Gastroesophageal sphincter (tissue), 3 donors: ENCODE measurements at regions not wholly inside any gene's neighbourhood (a gene's known extent, or its start where the extent isn't known, plus 50 kb on each side); places are given as distances from the start of the nearest gene placed in this dataset.

Experiments used
- CTCF ChIP-seq, 4 experiments: fragments of 200-600 bp in 2 of 4; fragments of 450-650 bp in 2 of 4; sonication (generic) in 1 of 4; IDR thresholded peaks; one replicate each; pipeline ENCODE4 v1.5.1; 2017 to 2019; ENCODE audit warnings: antibody characterized with exemption in 4 of 4, mild to moderate bottlenecking in 2 of 4, moderate library complexity in 2 of 4
- EP300 ChIP-seq: sonication (generic); formaldehyde crosslinking; IDR thresholded peaks from one replicate; pipeline ENCODE4 v1.6.1; 2017; ENCODE audit warnings: antibody characterized with exemption, mild to moderate bottlenecking
- POLR2A ChIP-seq, 2 donors: fragments of 450-650 bp; IDR thresholded peaks; one replicate each; pipeline ENCODE4 v1.6.1; 2017; ENCODE audit warnings: antibody characterized with exemption in 2 of 2, mild to moderate bottlenecking in 2 of 2, moderate library complexity in 1 of 2

- TF ChIP-seq POLR2A (IDR thresholded peaks at IDR 0.05) (no peak), CTCF (IDR thresholded peaks at IDR 0.05) (no peak), EP300 (no peak)
Measured at GRCh38 chr1:101111461-101111860, 85.9 kb upstream of the DPH5 start.
